CD4-positive, alpha-beta T cell treated with Interleukin-1 beta for 1 hour (primary cell): ENCODE measurements at regions not wholly inside any gene's neighbourhood (a gene's known extent, or its start where the extent isn't known, plus 50 kb on each side); places are given as distances from the start of the nearest gene placed in this dataset.
A peak's percentile ranks its signal among the peaks of the same experiment; 100 is the strongest.

Experiments used
- DNase-seq, 2 donors: peaks; one replicate each; pipeline ENCODE4 v3.0.0-alpha.2; 2020 to 2022

DNA sequence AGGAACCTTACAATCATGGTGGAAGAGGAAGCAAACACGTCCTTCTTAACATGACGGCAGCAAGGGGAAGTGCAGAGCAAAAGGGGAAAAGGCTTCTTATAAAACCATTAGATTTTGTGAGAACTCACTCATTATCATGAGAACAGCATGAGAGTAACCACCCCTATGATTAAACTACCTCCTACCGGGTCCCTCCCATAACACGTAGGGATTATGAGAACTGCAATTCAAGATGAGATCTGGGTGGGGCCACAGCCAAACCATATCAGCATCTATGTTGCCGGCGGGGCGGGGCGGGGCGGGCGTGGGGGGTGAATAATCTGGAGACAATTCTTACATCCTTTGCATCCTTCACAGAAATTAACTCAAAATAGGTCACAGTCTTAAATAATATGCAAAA lies 58.8 kb upstream of the GFPT2 start:
- no peak for DNase-seq

GRCh38 chr5:180414176-180414575 lies 61.0 kb upstream of the GFPT2 start:
- DNase-seq = no peak

DNA sequence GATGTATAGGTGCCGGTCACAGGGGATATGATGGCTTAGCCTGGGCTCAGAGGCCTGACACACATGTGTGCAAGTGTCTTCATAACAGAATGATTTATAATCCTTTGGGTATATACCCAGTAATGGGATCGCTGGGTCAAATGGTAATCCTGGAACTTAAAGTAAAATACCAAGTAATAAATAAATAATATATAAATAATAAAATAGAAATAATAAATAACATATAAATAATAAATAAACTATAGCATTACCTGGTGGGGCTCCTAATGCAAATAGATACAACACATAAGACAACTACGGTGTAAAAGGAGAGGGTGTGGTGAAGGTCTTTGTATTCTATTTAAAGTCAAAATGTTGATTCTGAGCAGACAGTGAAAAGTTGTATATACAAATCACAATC lies 68.5 kb upstream of the GFPT2 start:
- no peak for DNase-seq

- DNase-seq = no peak
Measured at GRCh38 chr5:180423133-180423532, 70.0 kb upstream of the GFPT2 start.

- no peak for DNase-seq
Measured at GRCh38 chr5:180423598-180423997, 70.5 kb upstream of the GFPT2 start.

GRCh38 chr5:180424094-180424493 lies 70.1 kb upstream of the CNOT6 start:
- DNase-seq = no peak

DNA sequence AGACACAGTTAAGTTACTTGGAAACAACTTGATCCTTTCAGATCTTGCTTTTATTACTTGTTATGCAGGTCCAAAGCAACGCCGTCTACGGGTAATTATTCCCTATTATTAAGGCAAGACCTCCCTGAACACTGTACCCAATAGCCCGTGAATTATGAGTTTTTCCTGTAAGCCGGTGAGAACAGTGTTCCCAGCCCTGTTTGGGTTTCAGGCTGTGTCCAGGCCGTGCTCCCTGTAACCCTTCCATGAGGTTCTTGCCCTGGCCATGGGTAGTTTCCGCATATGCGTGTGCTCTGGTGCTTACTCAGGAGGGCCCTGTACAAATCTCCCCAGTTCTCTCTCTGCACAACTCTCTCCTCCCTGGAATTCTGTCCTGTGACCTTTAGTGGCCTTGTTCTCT lies 65.6 kb upstream of the CNOT6 start:
- no peak for DNase-seq

DNA sequence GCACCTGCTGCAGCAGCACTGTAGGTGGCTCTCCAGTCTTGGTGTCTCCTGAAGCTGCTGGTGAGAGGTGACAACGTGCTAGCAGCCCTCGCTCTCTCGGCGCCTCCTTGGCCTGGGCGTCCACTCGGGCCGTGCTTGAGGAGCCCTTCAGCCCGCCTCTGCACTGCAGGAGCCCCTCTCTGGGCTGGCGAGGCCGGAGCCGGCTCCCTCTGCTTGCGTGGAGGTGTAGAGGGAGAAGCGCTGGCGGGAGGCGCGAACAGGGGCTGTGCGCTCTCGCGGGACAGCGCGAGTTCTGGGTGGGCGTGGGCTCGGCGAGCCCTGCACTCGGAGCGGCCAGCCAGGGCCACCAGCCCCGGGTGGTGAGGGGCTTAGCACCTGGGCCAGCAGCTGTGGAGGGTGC lies 62.2 kb upstream of the CNOT6 start:
- no peak for DNase-seq

GRCh38 chr5:180433032-180433422 lies 61.2 kb upstream of the CNOT6 start:
- peak in 1 of 2 donors; percentile 0 for DNase-seq

DNA sequence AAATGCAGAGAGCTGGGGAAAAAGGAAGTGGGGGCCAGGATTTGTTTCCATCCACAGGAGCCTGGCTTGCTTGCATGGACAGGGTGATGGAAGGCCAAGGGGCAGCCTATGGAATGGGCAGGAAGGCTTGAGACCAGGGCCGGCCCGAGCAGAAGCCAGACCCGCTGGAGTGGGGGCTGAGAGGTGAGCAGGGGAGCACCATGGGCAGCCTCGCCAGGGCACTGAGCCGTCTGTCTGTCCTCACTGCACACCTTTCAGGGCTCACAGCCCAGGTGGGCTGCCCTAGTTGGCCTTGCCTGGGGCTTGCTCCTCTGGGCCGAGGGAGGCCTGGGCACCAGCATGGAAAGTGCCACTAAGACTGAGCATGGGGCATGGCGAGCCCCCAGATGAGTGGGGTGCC lies 58.6 kb upstream of the CNOT6 start:
- no peak for DNase-seq

DNA sequence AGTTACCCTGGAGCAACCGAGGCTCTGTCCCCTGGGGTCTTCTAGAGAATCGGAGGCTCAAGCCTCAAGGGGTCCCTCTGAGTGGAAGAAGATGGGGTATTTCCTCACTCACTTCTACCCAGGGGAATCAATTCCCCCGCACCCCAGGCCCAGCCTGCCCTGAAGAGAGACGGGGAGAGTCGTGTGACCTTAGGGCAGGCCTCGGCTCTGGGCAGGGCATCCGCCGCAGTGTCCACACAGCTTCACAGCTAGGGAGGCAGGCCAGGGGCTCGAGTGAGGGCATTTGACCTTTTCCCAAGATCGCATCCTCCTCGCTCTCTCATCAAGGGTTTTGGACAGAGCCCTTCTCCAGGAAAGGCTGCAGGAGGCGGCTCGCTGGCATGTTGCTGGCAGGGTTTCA lies 57.9 kb upstream of the CNOT6 start:
- no peak for DNase-seq

GRCh38 chr5:180436936-180437335 lies 57.2 kb upstream of the CNOT6 start:
- DNase-seq = no peak

GRCh38 chr5:180437336-180437735 lies 56.8 kb upstream of the CNOT6 start:
- DNase-seq = no peak

GRCh38 chr5:180438785-180439780 lies 55.1 kb upstream of the CNOT6 start:
- no peak for DNase-seq

DNA sequence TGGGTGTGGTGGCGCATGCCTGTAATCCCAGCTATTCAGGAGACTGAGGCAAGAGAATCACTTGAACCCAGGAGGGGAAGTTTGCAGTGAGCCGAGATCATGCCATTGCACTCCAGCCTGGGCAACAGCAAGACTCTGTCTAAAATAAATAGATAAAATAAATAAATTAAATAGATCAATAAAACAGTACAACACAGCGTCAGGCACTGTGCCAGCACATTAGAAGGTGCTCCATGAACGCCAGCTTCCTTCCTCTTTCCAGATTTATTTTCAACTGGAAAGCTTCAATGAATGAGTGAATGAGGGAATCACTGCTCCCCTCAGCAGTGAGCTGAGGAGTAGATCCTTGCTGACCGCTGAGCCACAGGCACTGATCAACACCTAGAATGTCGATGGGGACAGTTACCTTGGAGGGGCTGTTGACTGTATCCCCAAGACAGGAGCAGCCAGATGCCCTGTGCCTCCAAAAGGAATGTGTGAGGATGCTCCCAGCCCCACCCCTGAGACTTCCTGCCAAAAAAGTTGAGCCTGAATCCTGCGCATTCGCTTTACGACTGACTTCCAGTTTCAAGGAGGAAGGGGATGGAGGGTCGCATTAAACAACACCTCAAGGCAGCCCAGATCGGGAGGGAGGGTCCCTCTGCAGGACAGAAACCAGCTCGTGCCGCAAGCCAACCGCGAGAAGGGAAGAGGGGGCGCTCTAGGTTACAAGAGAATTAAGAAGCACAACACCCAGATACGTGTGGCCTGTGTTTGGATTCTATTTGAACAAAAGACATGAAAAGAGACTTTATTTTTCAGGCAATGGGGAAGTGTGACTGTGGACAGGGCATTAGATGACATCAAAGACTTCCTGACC lies 54.0 kb upstream of the CNOT6 start:
- no peak for DNase-seq

- DNase-seq = no peak
Measured at GRCh38 chr5:180441564-180442051, 52.6 kb upstream of the CNOT6 start.
